GM19324 (cell line): ENCODE measurements at regions not wholly inside any gene's neighbourhood (a gene's known extent, or its start where the extent isn't known, plus 50 kb on each side); places are given as distances from the start of the nearest gene placed in this dataset.

Experiments used
- ATAC-seq: cut with Tn5 transposase; IDR thresholded peaks from one replicate; pipeline ENCODE4 v1.9.1; 2021; ENCODE audit warnings: mild to moderate bottlenecking, moderate library complexity; ENCODE audit not compliant: unreplicated experiment, low FRiP score

DNA sequence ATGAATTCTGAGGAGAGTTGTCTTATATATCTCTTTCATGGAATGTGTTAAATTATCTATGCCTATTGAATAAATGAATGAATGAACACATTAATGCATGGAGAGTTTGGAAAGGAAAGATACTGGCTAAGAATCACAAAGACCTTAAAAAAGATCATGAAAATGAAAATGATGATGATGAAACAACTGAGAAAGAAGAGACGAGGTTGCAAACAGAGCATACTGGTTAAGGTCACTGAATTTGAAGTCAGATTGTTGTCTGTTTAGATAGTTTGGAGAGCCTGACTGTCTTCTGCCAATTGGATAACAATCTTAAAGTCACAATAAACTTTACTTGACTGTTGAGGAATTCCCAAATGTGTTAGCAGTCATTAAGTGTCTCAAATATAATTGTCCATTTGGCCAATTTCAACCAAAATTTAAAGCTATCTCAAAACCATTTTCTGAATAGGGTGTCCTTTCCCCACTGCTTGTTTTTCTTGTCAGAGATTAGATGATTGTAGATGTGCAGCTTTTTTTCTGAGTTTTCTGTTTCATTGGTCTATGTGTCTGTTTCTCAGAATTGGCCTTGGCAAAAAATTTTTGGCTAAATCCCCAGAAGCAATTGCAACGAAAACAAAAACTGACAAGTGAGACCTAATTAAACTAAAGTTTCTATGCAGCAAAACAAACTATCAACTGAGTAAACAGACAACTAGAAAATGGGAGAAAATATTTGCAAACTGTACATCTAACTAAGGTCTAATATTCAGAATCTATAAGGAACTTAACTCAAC, 132.2 kb downstream of the PTGER3 start:
- ATAC-seq: no peak

DNA sequence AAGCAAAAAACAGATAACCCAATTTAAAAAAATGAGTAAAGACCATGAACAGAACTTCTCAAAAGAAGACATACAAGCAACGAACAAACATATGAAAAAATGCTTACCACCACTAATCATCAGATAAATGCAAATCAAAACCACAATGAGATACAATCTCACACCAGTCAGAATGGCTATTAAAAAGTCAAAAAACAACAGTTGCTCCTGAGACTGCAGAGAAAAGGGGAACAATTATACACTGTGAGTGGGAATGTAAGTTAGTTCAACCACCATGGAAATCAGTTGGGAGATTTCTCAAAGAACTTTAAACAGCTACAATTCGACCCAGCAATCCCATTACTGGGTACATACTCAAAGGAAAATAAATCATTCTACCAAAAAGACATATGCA, 131.6 kb downstream of the PTGER3 start:
- ATAC-seq: no peak

DNA sequence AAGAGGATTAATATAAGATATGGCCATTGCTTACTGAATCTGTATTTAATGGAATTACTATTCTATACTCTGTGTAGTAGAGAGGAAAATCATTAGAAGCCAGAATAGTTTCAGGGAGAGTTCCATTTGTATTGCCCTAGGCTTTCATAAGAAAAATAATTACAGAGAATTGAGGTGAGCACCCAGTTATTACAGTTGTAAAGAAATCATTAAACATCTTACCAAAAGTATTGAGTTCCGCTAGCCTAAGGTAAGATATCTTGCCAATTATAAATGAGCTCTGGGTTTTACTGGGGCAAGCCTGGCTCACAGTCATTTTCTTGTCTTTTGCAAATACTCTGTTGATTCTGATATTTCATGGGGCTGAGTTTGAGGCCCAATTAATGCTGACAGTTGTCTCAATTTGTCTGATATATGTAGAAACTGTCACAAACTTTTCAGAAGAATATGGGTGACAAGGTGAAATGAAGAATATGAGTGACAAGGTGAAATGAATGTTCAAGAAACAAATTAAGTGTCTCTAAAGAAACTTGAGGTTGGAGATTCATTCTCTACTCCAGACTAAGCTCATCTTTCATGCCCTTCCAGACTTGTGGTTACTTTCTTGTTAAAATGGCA, 127.8 kb downstream of the PTGER3 start:
- no peak for ATAC-seq
